HCT116 (cell line): ENCODE measurements at regions not wholly inside any gene's neighbourhood (a gene's known extent, or its start where the extent isn't known, plus 50 kb on each side); places are given as distances from the start of the nearest gene placed in this dataset.

Experiments used
- ATAC-seq: fragments of 200-7000 bp; cut with Tn5 transposase; 2 replicates; pipeline ENCODE4 v1.9.1; 2020; ENCODE audit warnings: mild to moderate bottlenecking, moderate library complexity
- BruUV-seq: library from RNA; stranded (reverse); fragments of 400-500 nt; replicated peaks from 2 replicates; lab custom pipeline; 2021; lab: Mats Ljungman, UMichigan
- CTCF ChIA-PET: fragments of 300-600 bp; sonication (Branson Sonifier 250); formaldehyde crosslinking; loops from one replicate; lab custom pipeline; 2021; ENCODE audit warnings: antibody characterized with exemption; lab: Charles Lee
- POLR2A ChIA-PET: fragments of 300-600, 350-600 bp; sonication (Branson Sonifier 250); formaldehyde crosslinking; loops from one replicate; lab custom pipeline; 2021; ENCODE audit warnings: antibody characterized with exemption; lab: Charles Lee
- RAD21 ChIA-PET, 2 experiments: fragments of 300-600 bp; sonication (Branson Sonifier 250); formaldehyde crosslinking; loops; one replicate each; lab custom pipeline; 2023; ENCODE audit warnings: low total read pairs in 2 of 2; ENCODE audit not compliant: uncharacterized antibody in 2 of 2, unreplicated experiment in 2 of 2, low non-redundant PET in 1 of 2; lab: Charles Lee
- DNase-seq: peaks from one replicate; pipeline ENCODE4 v3.0.0-alpha.2; 2010; ENCODE audit warnings: low read depth, low spot score
- H2AFZ ChIP-seq: fragments of 200-600 bp; shearing (Covaris generic), sonication (generic); 2 replicates; pipeline ENCODE4 v1.6.1; 2017; ENCODE audit warnings: low read depth, mixed run types, mixed read lengths, antibody characterized with exemption, low read length; ENCODE audit not compliant: poor library complexity, severe bottlenecking
- H3K27ac ChIP-seq: 2 replicates; pipeline ENCODE4 v1.5.1; 2012; ENCODE audit warnings: low read depth, low read length
- H3K27me3 ChIP-seq: fragments of 200-600 bp; sonication (generic); 2 replicates; pipeline ENCODE4 v1.6.1; 2016; ENCODE audit warnings: mixed run types, low read length, mixed read lengths; ENCODE audit not compliant: insufficient read depth
- H3K36me3 ChIP-seq, 2 experiments: fragments of 200-500 bp in 1 of 2; fragments of 200-600 bp in 1 of 2; sonication (Bioruptor generic) in 1 of 2; sonication (generic) in 1 of 2; 2 replicates each; pipeline versions ENCODE4 v1.5.1 to v1.6.1; 2014 to 2016; ENCODE audit warnings: low read length in 2 of 2, inconsistent platforms in 1 of 2, mixed read lengths in 1 of 2, mixed run types in 1 of 2; ENCODE audit not compliant: insufficient read depth in 2 of 2, control insufficient read depth in 1 of 2
- H3K4me1 ChIP-seq, 2 experiments: fragments of 200-600 bp in 1 of 2; sonication (generic) in 1 of 2; 2 replicates each; pipeline versions ENCODE4 v1.5.1 to v1.6.1; 2012 to 2017; ENCODE audit warnings: low read length in 2 of 2, inconsistent platforms in 1 of 2, mild to moderate bottlenecking in 1 of 2, mixed read lengths in 1 of 2, mixed run types in 1 of 2, moderate library complexity in 1 of 2; ENCODE audit not compliant: insufficient read depth in 2 of 2, control insufficient read depth in 1 of 2
- H3K4me2 ChIP-seq: fragments of 200-600 bp; sonication (generic); 2 replicates; pipeline ENCODE4 v1.6.1; 2017; ENCODE audit warnings: mixed run types, low read length, mixed read lengths
- H3K4me3 ChIP-seq, 2 experiments: fragments of 200-600 bp in 1 of 2; sonication (generic) in 1 of 2; replicated peaks in 1 of 2; 2 replicates each; pipeline ENCODE4 v1.5.1; 2011 to 2016; ENCODE audit warnings: low read length in 2 of 2, control low read depth in 1 of 2, low read depth in 1 of 2, mild to moderate bottlenecking in 1 of 2, mixed read lengths in 1 of 2, mixed run types in 1 of 2
- H3K79me2 ChIP-seq: fragments of 200-600 bp; sonication (generic); 2 replicates; pipeline ENCODE4 v1.6.1; 2017; ENCODE audit warnings: mild to moderate bottlenecking, mixed run types, low read length, moderate library complexity, mixed read lengths; ENCODE audit not compliant: insufficient read depth
- H3K9ac ChIP-seq: fragments of 200-600 bp; sonication (generic); 2 replicates; pipeline ENCODE4 v1.6.1; 2016; ENCODE audit warnings: low read length, mixed read lengths
- H3K9me2 ChIP-seq: fragments of 200-600 bp; sonication (generic), shearing (Covaris generic); 2 replicates; pipeline ENCODE4 v1.6.1; 2017; ENCODE audit warnings: mixed run types, mild to moderate bottlenecking, moderate library complexity; ENCODE audit not compliant: insufficient read depth
- H3K9me3 ChIP-seq, 2 experiments: fragments of 200-500 bp in 1 of 2; fragments of 200-600 bp in 1 of 2; sonication (Bioruptor generic) in 1 of 2; sonication (generic) in 1 of 2; 2 replicates each; pipeline ENCODE4 v1.6.1; 2014 to 2017; ENCODE audit warnings: low read length in 2 of 2, mixed read lengths in 2 of 2, inconsistent platforms in 1 of 2, low read depth in 1 of 2, mild to moderate bottlenecking in 1 of 2, mixed run types in 1 of 2, moderate library complexity in 1 of 2; ENCODE audit not compliant: control insufficient read depth in 1 of 2, insufficient read depth in 1 of 2
- H4K20me1 ChIP-seq: fragments of 200-600 bp; sonication (generic), shearing (Covaris generic); 2 replicates; pipeline ENCODE4 v1.6.1; 2017; ENCODE audit warnings: mixed run types, mild to moderate bottlenecking, moderate library complexity; ENCODE audit not compliant: insufficient read depth
- CBX3 ChIP-seq: IDR thresholded peaks from 2 replicates; pipeline ENCODE4 v1.6.1; 2012; ENCODE audit warnings: low read depth
- EGR1 ChIP-seq: IDR thresholded peaks from 2 replicates; pipeline ENCODE4 v1.6.1; 2012; ENCODE audit warnings: low read depth
- ELF1 ChIP-seq: IDR thresholded peaks from 2 replicates; pipeline ENCODE4 v1.6.1; 2012; ENCODE audit warnings: low read depth, borderline replicate concordance
- EZH2phosphoT487 ChIP-seq: fragments of 200-600 bp; IDR thresholded peaks from 2 replicates; pipeline ENCODE4 v1.6.1; 2018; ENCODE audit warnings: antibody characterized with exemption, borderline replicate concordance
- RAD21 ChIP-seq: IDR thresholded peaks from 2 replicates; pipeline ENCODE4 v1.6.1; 2012; ENCODE audit warnings: low read depth, mild to moderate bottlenecking
- REST ChIP-seq: IDR thresholded peaks from 2 replicates; pipeline ENCODE4 v1.6.1; 2012; ENCODE audit warnings: low read depth
- SP1 ChIP-seq: IDR thresholded peaks from 2 replicates; pipeline ENCODE4 v1.6.1; 2012; ENCODE audit warnings: low read depth
- SRF ChIP-seq: IDR thresholded peaks from 2 replicates; pipeline ENCODE4 v1.6.1; 2012; ENCODE audit warnings: low read depth
- YY1 ChIP-seq: IDR thresholded peaks from 2 replicates; pipeline ENCODE4 v1.6.1; 2011; ENCODE audit warnings: low read length, low read depth, moderate library complexity, mild to moderate bottlenecking; ENCODE audit not compliant: insufficient replicate concordance; ENCODE audit errors: extremely low read depth
- ZBTB33 ChIP-seq: IDR thresholded peaks from 2 replicates; pipeline ENCODE4 v1.6.1; 2011; ENCODE audit warnings: mild to moderate bottlenecking, low read length, moderate library complexity; ENCODE audit not compliant: insufficient replicate concordance; ENCODE audit errors: extremely low read depth
- ZNF274 ChIP-seq: fragments of 200-500 bp; sonication (Bioruptor generic); IDR thresholded peaks from 2 replicates; pipeline ENCODE4 v1.6.1; 2014; ENCODE audit warnings: mild to moderate bottlenecking, low read depth, low read length, inconsistent platforms
- intact Hi-C: fragments of 100-400 bp; cut with micrococcal nuclease; formaldehyde crosslinking; loops from 2 replicates; pipeline ENCODE4 v1.10.0; 2022
- TF ChIP-seq, protein P1 (sequence below): IDR thresholded peaks from 2 replicates; pipeline ENCODE4 v1.6.1; 2012

DNA sequence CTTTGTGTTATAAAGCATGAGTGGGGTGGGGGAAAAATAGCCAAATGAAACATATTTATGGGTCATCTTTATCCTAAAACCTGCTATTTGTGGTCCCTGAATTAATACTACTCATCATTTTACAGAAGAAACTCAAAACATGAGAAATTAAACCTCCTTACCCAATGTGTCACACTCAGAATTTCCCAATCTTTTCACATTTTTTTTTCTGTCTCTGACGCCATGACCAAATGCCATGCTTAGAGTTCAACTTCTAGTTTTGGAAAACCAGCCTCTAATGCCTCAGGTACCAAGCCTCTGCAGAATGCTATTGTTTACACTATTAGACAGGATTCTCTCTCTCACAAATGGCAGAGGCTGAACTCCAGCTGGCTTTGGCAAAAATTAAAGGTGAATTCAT lies 505.5 kb upstream of the WWC1 start:
- Histone ChIP-seq H3K9me2 (no peaks in the 10 kb centered on the region), H3K4me3 (no peak overlapping the region), H3K27me3 (peaks cover 16% of the 10 kb centered on the region), H3K4me1 (no peaks in the 10 kb centered on the region), H3K4me2 (no peak overlapping the region), H3K36me3 (no peaks in the 10 kb centered on the region), H3K9me3 (no peaks in the 10 kb centered on the region), H2AFZ (no peak overlapping the region), H3K27ac (no peak overlapping the region), H4K20me1 (no peaks in the 10 kb centered on the region), H3K79me2 (no peaks in the 10 kb centered on the region), H3K9ac (no peak overlapping the region)
- intact Hi-C loops = no loop called here
- no peak for DNase-seq
- ChIA-PET POLR2A (no interaction called here), RAD21 (no interaction called here), CTCF (no interaction called here)
- BruUV-seq = no TSS peak
- ATAC-seq = no peak
- no peak for TF ChIP-seq EZH2phosphoT487
- no peak for TF ChIP-seq SRF
- no peak for TF ChIP-seq ZBTB33
- no peak for TF ChIP-seq YY1
- no peak for TF ChIP-seq EGR1
- TF ChIP-seq REST = no peak
- TF ChIP-seq CBX3 = no peak
- TF ChIP-seq, protein P1, sequence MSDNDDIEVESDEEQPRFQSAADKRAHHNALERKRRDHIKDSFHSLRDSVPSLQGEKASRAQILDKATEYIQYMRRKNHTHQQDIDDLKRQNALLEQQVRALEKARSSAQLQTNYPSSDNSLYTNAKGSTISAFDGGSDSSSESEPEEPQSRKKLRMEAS = no peak
- no peak for TF ChIP-seq ELF1
- no peak for TF ChIP-seq RAD21
- no peak for TF ChIP-seq SP1
- no peak for TF ChIP-seq ZNF274
